ENCODE measurements at regions not wholly inside any gene's neighbourhood (a gene's known extent, or its start where the extent isn't known, plus 50 kb on each side); places are given as distances from the start of the nearest gene placed in this dataset.

DNA sequence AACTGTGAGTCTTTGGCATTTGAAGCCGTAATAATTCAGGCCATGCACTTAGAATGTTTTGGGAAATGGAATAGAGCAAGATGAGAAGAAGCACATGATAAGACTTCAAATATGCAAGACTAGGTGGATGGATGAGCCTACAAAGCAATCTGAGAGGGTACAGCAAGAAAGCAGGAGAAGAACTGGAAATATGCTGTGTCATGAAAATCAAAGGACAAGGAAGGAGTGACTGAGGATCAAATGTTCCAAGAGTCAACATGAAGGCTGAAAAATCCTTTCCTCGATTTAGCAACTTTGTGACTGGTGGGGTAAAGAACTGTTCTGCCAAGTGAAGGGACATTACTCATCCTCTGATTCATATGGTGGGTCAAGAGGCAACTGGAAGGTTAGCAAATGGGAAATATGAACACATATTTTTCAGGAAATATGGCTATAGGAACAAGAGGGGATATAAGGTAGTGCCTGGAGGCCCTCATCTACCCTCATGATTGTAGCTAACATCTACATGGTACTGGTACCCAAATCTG, 803.7 kb upstream of the ARRDC4 start:
- no peak for ATAC-seq
- TF ChIP-seq ZC3H10 (CRISPR knock-in tag; IDR thresholded peaks at IDR 0.05) (no peak), OSR1 (CRISPR knock-in tag; IDR thresholded peaks at IDR 0.05) (no peak), CSRNP3 (CRISPR knock-in tag; IDR thresholded peaks at IDR 0.05) (no peak), ARNTL (CRISPR knock-in tag; IDR thresholded peaks at IDR 0.05; ENCODE audit: borderline replicate concordance, low read depth) (no peak), ZFP30 (CRISPR knock-in tag; IDR thresholded peaks at IDR 0.05) (no peak), BACH2 (CRISPR knock-in tag; IDR thresholded peaks at IDR 0.05; ENCODE audit: borderline replicate concordance) (no peak), ZNF70 (CRISPR knock-in tag; IDR thresholded peaks at IDR 0.05) (no peak), ISL1 (CRISPR knock-in tag; IDR thresholded peaks at IDR 0.05) (no peak), ZNF8 (CRISPR knock-in tag; IDR thresholded peaks at IDR 0.05) (no peak), POU6F1 (CRISPR knock-in tag; IDR thresholded peaks at IDR 0.05; ENCODE audit: borderline replicate concordance, low read depth) (no peak), CREB5 (CRISPR knock-in tag; IDR thresholded peaks at IDR 0.05; ENCODE audit: low read depth) (no peak), GLIS3 (CRISPR knock-in tag; IDR thresholded peaks at IDR 0.05) (no peak), TCF4 (CRISPR knock-in tag; IDR thresholded peaks at IDR 0.05; ENCODE audit: borderline replicate concordance) (no peak), SNAI2 (CRISPR knock-in tag; IDR thresholded peaks at IDR 0.05) (no peak), RARB (CRISPR knock-in tag; IDR thresholded peaks at IDR 0.05) (no peak)
- TF ChIP-seq, protein P1, sequence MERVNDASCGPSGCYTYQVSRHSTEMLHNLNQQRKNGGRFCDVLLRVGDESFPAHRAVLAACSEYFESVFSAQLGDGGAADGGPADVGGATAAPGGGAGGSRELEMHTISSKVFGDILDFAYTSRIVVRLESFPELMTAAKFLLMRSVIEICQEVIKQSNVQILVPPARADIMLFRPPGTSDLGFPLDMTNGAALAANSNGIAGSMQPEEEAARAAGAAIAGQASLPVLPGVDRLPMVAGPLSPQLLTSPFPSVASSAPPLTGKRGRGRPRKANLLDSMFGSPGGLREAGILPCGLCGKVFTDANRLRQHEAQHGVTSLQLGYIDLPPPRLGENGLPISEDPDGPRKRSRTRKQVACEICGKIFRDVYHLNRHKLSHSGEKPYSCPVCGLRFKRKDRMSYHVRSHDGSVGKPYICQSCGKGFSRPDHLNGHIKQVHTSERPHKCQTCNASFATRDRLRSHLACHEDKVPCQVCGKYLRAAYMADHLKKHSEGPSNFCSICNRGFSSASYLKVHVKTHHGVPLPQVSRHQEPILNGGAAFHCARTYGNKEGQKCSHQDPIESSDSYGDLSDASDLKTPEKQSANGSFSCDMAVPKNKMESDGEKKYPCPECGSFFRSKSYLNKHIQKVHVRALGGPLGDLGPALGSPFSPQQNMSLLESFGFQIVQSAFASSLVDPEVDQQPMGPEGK (CRISPR knock-in tag; IDR thresholded peaks at IDR 0.05; ENCODE audit: borderline replicate concordance), result no peak
- TF ChIP-seq, protein P2, sequence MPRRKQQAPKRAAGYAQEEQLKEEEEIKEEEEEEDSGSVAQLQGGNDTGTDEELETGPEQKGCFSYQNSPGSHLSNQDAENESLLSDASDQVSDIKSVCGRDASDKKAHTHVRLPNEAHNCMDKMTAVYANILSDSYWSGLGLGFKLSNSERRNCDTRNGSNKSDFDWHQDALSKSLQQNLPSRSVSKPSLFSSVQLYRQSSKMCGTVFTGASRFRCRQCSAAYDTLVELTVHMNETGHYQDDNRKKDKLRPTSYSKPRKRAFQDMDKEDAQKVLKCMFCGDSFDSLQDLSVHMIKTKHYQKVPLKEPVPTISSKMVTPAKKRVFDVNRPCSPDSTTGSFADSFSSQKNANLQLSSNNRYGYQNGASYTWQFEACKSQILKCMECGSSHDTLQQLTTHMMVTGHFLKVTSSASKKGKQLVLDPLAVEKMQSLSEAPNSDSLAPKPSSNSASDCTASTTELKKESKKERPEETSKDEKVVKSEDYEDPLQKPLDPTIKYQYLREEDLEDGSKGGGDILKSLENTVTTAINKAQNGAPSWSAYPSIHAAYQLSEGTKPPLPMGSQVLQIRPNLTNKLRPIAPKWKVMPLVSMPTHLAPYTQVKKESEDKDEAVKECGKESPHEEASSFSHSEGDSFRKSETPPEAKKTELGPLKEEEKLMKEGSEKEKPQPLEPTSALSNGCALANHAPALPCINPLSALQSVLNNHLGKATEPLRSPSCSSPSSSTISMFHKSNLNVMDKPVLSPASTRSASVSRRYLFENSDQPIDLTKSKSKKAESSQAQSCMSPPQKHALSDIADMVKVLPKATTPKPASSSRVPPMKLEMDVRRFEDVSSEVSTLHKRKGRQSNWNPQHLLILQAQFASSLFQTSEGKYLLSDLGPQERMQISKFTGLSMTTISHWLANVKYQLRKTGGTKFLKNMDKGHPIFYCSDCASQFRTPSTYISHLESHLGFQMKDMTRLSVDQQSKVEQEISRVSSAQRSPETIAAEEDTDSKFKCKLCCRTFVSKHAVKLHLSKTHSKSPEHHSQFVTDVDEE (CRISPR knock-in tag; IDR thresholded peaks at IDR 0.05), result no peak

GRCh38 chr15:97162805-97163495, 797.6 kb upstream of the ARRDC4 start:
- no peak for ATAC-seq
- TF ChIP-seq ZNF8 (CRISPR knock-in tag; IDR thresholded peaks at IDR 0.05) (no peak), OSR1 (CRISPR knock-in tag; IDR thresholded peaks at IDR 0.05) (no peak), BACH2 (CRISPR knock-in tag; IDR thresholded peaks at IDR 0.05; ENCODE audit: borderline replicate concordance) (no peak)
- TF ChIP-seq, protein P1 (CRISPR knock-in tag; IDR thresholded peaks at IDR 0.05; ENCODE audit: borderline replicate concordance), result no peak
- TF ChIP-seq, protein P2 (CRISPR knock-in tag; IDR thresholded peaks at IDR 0.05), result no peak

All from SK-N-SH treated with all-trans-retinoic acid at 6 μM for 48 hours (cell line).